K562 (cell line): ENCODE measurements at regions not wholly inside any gene's neighbourhood (a gene's known extent, or its start where the extent isn't known, plus 50 kb on each side); places are given as distances from the start of the nearest gene placed in this dataset.

Experiments
- E2F1 ChIP-seq: sonication (generic); formaldehyde crosslinking; IDR thresholded peaks from 2 replicates; pipeline ENCODE4 v1.8.1; 2023; ENCODE audit warnings: mild to moderate bottlenecking, missing genetic modification reagents, moderate library complexity
- ELF1 ChIP-seq: fragments of 200-800 bp; sonication (Bioruptor generic); IDR thresholded peaks from 2 replicates; pipeline ENCODE4 v1.6.1; 2016; ENCODE audit warnings: missing genetic modification characterization, missing compliant biosample characterization
- MTA3 ChIP-seq: fragments of 450-650 bp; formaldehyde crosslinking; IDR thresholded peaks from 2 replicates; pipeline ENCODE4 v1.6.1; 2017; ENCODE audit warnings: mild to moderate bottlenecking, borderline replicate concordance
- MYNN ChIP-seq, 2 experiments: sonication (generic); formaldehyde crosslinking in 1 of 2; IDR thresholded peaks; 2 replicates each; pipeline versions ENCODE4 v1.5.0 to v1.6.1; 2016 to 2020; ENCODE audit warnings: antibody characterized with exemption in 1 of 2, missing genetic modification reagents in 1 of 2
- NFYB ChIP-seq: IDR thresholded peaks from 2 replicates; pipeline ENCODE4 v1.6.1; 2011; ENCODE audit warnings: mild to moderate bottlenecking, moderate library complexity; ENCODE audit not compliant: insufficient read length; ENCODE audit errors: extremely low read depth
- THAP7 ChIP-seq: fragments of 250-450 bp; sonication (Bioruptor Pico); IDR thresholded peaks from 2 replicates; pipeline ENCODE4 v1.5.0; 2021
- USF2 ChIP-seq: sonication (generic); formaldehyde crosslinking; IDR thresholded peaks from 2 replicates; pipeline ENCODE4 v1.5.0; 2020; ENCODE audit warnings: missing genetic modification reagents
- YY1 ChIP-seq, 3 experiments: IDR thresholded peaks; 2 replicates each; pipeline ENCODE4 v1.6.1; 2011; ENCODE audit warnings: low read length in 2 of 3, mild to moderate bottlenecking in 2 of 3, moderate library complexity in 2 of 3, borderline replicate concordance in 1 of 3, control low read depth in 1 of 3, low read depth in 1 of 3; ENCODE audit not compliant: insufficient read depth in 3 of 3, insufficient replicate concordance in 2 of 3, control insufficient read depth in 1 of 3, insufficient read length in 1 of 3; ENCODE audit errors: extremely low read depth in 1 of 3
- ZBTB33 ChIP-seq: sonication (generic); formaldehyde crosslinking; IDR thresholded peaks from 2 replicates; pipeline ENCODE4 v1.8.1; 2023; ENCODE audit warnings: mild to moderate bottlenecking, missing genetic modification reagents

GRCh38 chr13:85441975-85442374 is 357.2 kb downstream of the SLITRK6 start:
- TF ChIP-seq YY1 (IDR thresholded peaks at IDR 0.05; ENCODE audit: borderline replicate concordance in 1 of 3, control insufficient read depth in 1 of 3, extremely low read depth in 1 of 3, insufficient read depth in 3 of 3, insufficient read length in 1 of 3, insufficient replicate concordance in 2 of 3, low read depth in 1 of 3, low read length in 2 of 3) (no peak), E2F1 (no peak), THAP7 (CRISPR knock-in tag) (no peak), MTA3 (no peak), MYNN (IDR thresholded peaks at IDR 0.05) (no peak), MYNN (CRISPR knock-in tag; IDR thresholded peaks at IDR 0.05) (no peak), ZBTB33 (CRISPR knock-in tag) (no peak), ELF1 (tag) (no peak), NFYB (no peak), USF2 (no peak)
